ENCODE measurements at regions not wholly inside any gene's neighbourhood (a gene's known extent, or its start where the extent isn't known, plus 50 kb on each side); places are given as distances from the start of the nearest gene placed in this dataset.

- TF ChIP-seq, protein P1, sequence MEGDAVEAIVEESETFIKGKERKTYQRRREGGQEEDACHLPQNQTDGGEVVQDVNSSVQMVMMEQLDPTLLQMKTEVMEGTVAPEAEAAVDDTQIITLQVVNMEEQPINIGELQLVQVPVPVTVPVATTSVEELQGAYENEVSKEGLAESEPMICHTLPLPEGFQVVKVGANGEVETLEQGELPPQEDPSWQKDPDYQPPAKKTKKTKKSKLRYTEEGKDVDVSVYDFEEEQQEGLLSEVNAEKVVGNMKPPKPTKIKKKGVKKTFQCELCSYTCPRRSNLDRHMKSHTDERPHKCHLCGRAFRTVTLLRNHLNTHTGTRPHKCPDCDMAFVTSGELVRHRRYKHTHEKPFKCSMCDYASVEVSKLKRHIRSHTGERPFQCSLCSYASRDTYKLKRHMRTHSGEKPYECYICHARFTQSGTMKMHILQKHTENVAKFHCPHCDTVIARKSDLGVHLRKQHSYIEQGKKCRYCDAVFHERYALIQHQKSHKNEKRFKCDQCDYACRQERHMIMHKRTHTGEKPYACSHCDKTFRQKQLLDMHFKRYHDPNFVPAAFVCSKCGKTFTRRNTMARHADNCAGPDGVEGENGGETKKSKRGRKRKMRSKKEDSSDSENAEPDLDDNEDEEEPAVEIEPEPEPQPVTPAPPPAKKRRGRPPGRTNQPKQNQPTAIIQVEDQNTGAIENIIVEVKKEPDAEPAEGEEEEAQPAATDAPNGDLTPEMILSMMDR (IDR thresholded peaks at IDR 0.05; ENCODE audit: low read length) = no peak
- TF ChIP-seq EZH2 (IDR thresholded peaks at IDR 0.05; ENCODE audit: borderline replicate concordance, low read length) = no peak
- H3K9ac ChIP-seq (ENCODE audit: low read length) = no peak overlapping the region
- no peak overlapping the region for H3K4me3 ChIP-seq (ENCODE audit: low read depth, low read length, poor library complexity, severe bottlenecking)
- H3K79me2 ChIP-seq (ENCODE audit: insufficient read depth, low read length) = no peaks in the 10 kb centered on the region
- no peak overlapping the region for H2AFZ ChIP-seq (ENCODE audit: low read length)
- no peaks in the 10 kb centered on the region for H4K20me1 ChIP-seq (ENCODE audit: insufficient read depth, low read length)
- H3K27me3 ChIP-seq (ENCODE audit: insufficient read depth, low read length) = no peaks in the 10 kb centered on the region
- no peak overlapping the region for H3K27ac ChIP-seq (ENCODE audit: low read depth, low read length, poor library complexity, severe bottlenecking)
- no peaks in the 10 kb centered on the region for H3K9me2 ChIP-seq (ENCODE audit: low read depth, low read length)
- H3K4me1 ChIP-seq (ENCODE audit: insufficient read depth, low read length, severe bottlenecking) = no peaks in the 10 kb centered on the region
- H3K36me3 ChIP-seq (ENCODE audit: insufficient read depth, low read length) = no peaks in the 10 kb centered on the region
- H3F3A ChIP-seq (ENCODE audit: insufficient read depth, low read length) = no peaks in the 10 kb centered on the region
- no peaks in the 10 kb centered on the region for H3K9me3 ChIP-seq (ENCODE audit: low read length)
- H3K4me2 ChIP-seq (ENCODE audit: low read length) = no peak overlapping the region
Observed at GRCh38 chr6:23243854-23244253, 674.5 kb downstream of the HDGFL1 start.

DNA sequence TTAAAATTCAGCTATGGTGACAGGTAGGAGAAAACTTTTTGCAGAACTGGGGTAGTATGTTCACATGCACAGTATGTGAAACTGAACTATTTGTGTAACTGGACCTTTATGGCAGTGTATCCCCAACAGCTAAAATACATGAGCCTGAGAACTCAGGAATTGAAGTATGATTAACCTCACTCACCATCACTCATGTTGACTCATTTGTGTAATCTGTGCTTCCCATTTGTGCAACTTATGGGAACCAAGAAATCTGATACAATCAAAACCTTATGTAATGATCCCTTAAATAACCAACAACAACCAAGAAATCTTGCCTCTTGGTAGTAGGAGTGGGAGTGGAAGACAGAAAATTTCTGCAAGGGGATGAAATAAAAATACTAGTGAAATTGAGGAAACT, 674.9 kb downstream of the HDGFL1 start:
- Histone ChIP-seq H3K36me3 (ENCODE audit: insufficient read depth, low read length) (no peaks in the 10 kb centered on the region), H3F3A (ENCODE audit: insufficient read depth, low read length) (no peaks in the 10 kb centered on the region), H3K27me3 (ENCODE audit: insufficient read depth, low read length) (no peaks in the 10 kb centered on the region), H2AFZ (ENCODE audit: low read length) (no peak overlapping the region), H3K27ac (ENCODE audit: low read depth, low read length, poor library complexity, severe bottlenecking) (no peak overlapping the region), H3K9ac (ENCODE audit: low read length) (no peak overlapping the region), H3K4me2 (ENCODE audit: low read length) (no peak overlapping the region), H3K79me2 (ENCODE audit: insufficient read depth, low read length) (no peaks in the 10 kb centered on the region), H3K4me1 (ENCODE audit: insufficient read depth, low read length, severe bottlenecking) (no peaks in the 10 kb centered on the region), H3K4me3 (ENCODE audit: low read depth, low read length, poor library complexity, severe bottlenecking) (no peak overlapping the region), H3K9me2 (ENCODE audit: low read depth, low read length) (no peaks in the 10 kb centered on the region), H3K9me3 (ENCODE audit: low read length) (no peaks in the 10 kb centered on the region), H4K20me1 (ENCODE audit: insufficient read depth, low read length) (no peaks in the 10 kb centered on the region)
- no peak for TF ChIP-seq EZH2 (IDR thresholded peaks at IDR 0.05; ENCODE audit: borderline replicate concordance, low read length)
- TF ChIP-seq, protein P1 (IDR thresholded peaks at IDR 0.05; ENCODE audit: low read length) = no peak

DNA sequence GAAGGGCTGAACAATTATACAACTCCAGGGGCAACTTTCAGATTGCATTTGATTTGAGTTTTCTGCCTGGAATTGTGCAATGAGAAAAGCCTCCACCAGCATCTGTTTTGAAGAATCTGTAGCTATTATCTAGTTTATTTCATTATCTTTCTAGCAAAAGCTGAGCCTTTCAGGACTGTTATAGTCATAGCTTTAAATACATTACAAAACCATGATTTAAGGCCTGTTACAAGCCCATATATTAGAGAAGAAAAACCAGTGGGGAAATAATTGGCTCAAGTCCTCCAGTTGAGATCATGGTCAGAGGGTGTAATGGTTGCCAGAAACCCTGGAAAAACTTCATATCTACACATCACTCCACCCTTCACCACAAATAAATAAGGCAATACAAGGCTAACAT, 676.2 kb downstream of the HDGFL1 start:
- no peaks in the 10 kb centered on the region for H3K9me3 ChIP-seq (ENCODE audit: low read length)

More for the DNA sequence above, 676.2 kb downstream of the HDGFL1 start:
- Histone ChIP-seq H3K27me3 (ENCODE audit: insufficient read depth, low read length) (no peaks in the 10 kb centered on the region), H3K4me3 (ENCODE audit: low read depth, low read length, poor library complexity, severe bottlenecking) (no peak overlapping the region), H4K20me1 (ENCODE audit: insufficient read depth, low read length) (no peaks in the 10 kb centered on the region), H3K9ac (ENCODE audit: low read length) (no peak overlapping the region), H3K4me1 (ENCODE audit: insufficient read depth, low read length, severe bottlenecking) (no peaks in the 10 kb centered on the region), H3K79me2 (ENCODE audit: insufficient read depth, low read length) (no peaks in the 10 kb centered on the region), H3F3A (ENCODE audit: insufficient read depth, low read length) (no peaks in the 10 kb centered on the region), H2AFZ (ENCODE audit: low read length) (no peak overlapping the region), H3K27ac (ENCODE audit: low read depth, low read length, poor library complexity, severe bottlenecking) (no peak overlapping the region), H3K9me2 (ENCODE audit: low read depth, low read length) (no peaks in the 10 kb centered on the region), H3K36me3 (ENCODE audit: insufficient read depth, low read length) (no peaks in the 10 kb centered on the region), H3K4me2 (ENCODE audit: low read length) (no peak overlapping the region)
- TF ChIP-seq, protein P1 (IDR thresholded peaks at IDR 0.05; ENCODE audit: low read length) = no peak

Measured in OCI-LY1 (cell line).